H1 (cell line): ENCODE measurements at regions not wholly inside any gene's neighbourhood (a gene's known extent, or its start where the extent isn't known, plus 50 kb on each side); places are given as distances from the start of the nearest gene placed in this dataset.

Experiments used
- CEBPB ChIP-seq: IDR thresholded peaks from 2 replicates; pipeline ENCODE4 v1.6.1; 2012; ENCODE audit warnings: low read depth, low read length
- CHD7 ChIP-seq: fragments of 300-600 bp; sonication (generic); IDR thresholded peaks from 2 replicates; pipeline ENCODE4 v1.7.1; 2012; ENCODE audit warnings: low read length, moderate library complexity, mild to moderate bottlenecking, inconsistent platforms; ENCODE audit not compliant: insufficient replicate concordance
- EZH2 ChIP-seq: fragments of 200-600 bp; sonication (generic); IDR thresholded peaks from 2 replicates; pipeline ENCODE4 v1.7.1; 2012; ENCODE audit warnings: low read depth, mild to moderate bottlenecking, moderate library complexity, low read length, inconsistent platforms; ENCODE audit not compliant: severe bottlenecking
- POLR2A ChIP-seq, 2 experiments: IDR thresholded peaks; 1 replicate in 1 of 2; 2 replicates in 1 of 2; pipeline ENCODE4 v1.6.1; 2011; ENCODE audit warnings: low read depth in 2 of 2, low read length in 2 of 2, mild to moderate bottlenecking in 2 of 2; ENCODE audit errors: control extremely low read depth in 1 of 2
- RBBP5 ChIP-seq: IDR thresholded peaks from 2 replicates; pipeline ENCODE4 v1.7.1; 2012; ENCODE audit warnings: low read depth, mild to moderate bottlenecking, inconsistent platforms, low read length, moderate library complexity, borderline replicate concordance
- SIN3A ChIP-seq, 2 experiments: IDR thresholded peaks in 1 of 2; conservative IDR thresholded peaks in 1 of 2; 2 replicates each; pipeline ENCODE4 v1.6.1; 2011 to 2012; ENCODE audit warnings: low read length in 2 of 2, improper control_type of control experiment in 1 of 2, low read depth in 1 of 2, mild to moderate bottlenecking in 1 of 2
- SP4 ChIP-seq: IDR thresholded peaks from 2 replicates; pipeline ENCODE4 v1.6.1; 2012; ENCODE audit warnings: low read length, inconsistent platforms
- SRF ChIP-seq: IDR thresholded peaks from 2 replicates; pipeline ENCODE4 v1.6.1; 2011; ENCODE audit warnings: mild to moderate bottlenecking, low read depth, low read length, moderate library complexity
- YY1 ChIP-seq: IDR thresholded peaks from 2 replicates; pipeline ENCODE4 v1.6.1; 2011; ENCODE audit warnings: low read depth, mild to moderate bottlenecking, low read length
- TF ChIP-seq, protein P1 (sequence below), 3 experiments: IDR thresholded peaks; 1 replicate in 2 of 3; 2 replicates in 1 of 3; pipeline versions ENCODE4 v1.5.1 to v1.6.1; 2011; ENCODE audit warnings: low read length in 3 of 3, mild to moderate bottlenecking in 3 of 3, inconsistent platforms in 2 of 3, low read depth in 1 of 3, moderate library complexity in 1 of 3; ENCODE audit not compliant: insufficient read depth in 1 of 3; ENCODE audit errors: control extremely low read depth in 1 of 3

DNA sequence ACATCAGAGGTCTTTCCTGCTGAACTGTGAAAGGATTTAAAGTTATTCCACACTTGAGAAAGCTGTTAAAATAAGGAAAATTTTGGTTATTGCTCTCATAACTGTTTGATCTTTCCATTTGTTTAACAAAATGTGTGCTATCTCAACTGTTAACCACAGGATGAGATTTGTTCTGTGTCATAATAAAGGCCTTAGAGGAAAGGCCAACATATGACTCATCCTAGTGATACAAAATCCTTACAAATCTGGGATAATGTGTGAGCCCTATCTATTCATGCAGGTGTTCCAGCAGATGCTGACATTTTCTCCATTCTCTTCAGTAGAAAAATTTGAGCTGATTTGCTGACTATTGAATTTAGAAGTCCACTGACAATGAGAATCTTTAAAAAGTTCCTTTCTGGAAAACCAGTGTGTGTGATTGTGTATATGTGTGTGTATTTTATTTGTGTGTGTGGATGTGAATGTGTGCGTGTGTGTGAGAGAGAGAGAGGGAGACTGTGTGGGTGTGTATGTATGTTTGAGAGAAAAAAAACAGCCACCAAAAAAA is 1111.9 kb upstream of the GYPC start:
- TF ChIP-seq POLR2A (IDR thresholded peaks at IDR 0.05; ENCODE audit: control extremely low read depth in 1 of 2, low read depth in 2 of 2, low read length in 2 of 2), result no peak
- TF ChIP-seq CEBPB, result no peak
- TF ChIP-seq, protein P1, sequence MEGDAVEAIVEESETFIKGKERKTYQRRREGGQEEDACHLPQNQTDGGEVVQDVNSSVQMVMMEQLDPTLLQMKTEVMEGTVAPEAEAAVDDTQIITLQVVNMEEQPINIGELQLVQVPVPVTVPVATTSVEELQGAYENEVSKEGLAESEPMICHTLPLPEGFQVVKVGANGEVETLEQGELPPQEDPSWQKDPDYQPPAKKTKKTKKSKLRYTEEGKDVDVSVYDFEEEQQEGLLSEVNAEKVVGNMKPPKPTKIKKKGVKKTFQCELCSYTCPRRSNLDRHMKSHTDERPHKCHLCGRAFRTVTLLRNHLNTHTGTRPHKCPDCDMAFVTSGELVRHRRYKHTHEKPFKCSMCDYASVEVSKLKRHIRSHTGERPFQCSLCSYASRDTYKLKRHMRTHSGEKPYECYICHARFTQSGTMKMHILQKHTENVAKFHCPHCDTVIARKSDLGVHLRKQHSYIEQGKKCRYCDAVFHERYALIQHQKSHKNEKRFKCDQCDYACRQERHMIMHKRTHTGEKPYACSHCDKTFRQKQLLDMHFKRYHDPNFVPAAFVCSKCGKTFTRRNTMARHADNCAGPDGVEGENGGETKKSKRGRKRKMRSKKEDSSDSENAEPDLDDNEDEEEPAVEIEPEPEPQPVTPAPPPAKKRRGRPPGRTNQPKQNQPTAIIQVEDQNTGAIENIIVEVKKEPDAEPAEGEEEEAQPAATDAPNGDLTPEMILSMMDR (IDR thresholded peaks at IDR 0.05; ENCODE audit: control extremely low read depth in 1 of 3, insufficient read depth in 1 of 3, low read depth in 1 of 3, low read length in 3 of 3), result no peak
- no peak for TF ChIP-seq SRF
- no peak for TF ChIP-seq SP4
- no peak for TF ChIP-seq SIN3A (conservative IDR thresholded peaks at IDR 0.05 in 1 of 2, IDR thresholded peaks at IDR 0.05 in 1 of 2; ENCODE audit: low read depth in 1 of 2, low read length in 2 of 2)
- no peak for TF ChIP-seq RBBP5
- no peak for TF ChIP-seq EZH2
- no peak for TF ChIP-seq CHD7
- no peak for TF ChIP-seq YY1
